Natural killer cell treated with Interleukin-12 subunit alpha and Interleukin-12 subunit beta and Interleukin-15 and Interleukin-18, amount 100 ng/mL, for 72 hours (primary cell): ENCODE measurements at regions not wholly inside any gene's neighbourhood (a gene's known extent, or its start where the extent isn't known, plus 50 kb on each side); places are given as distances from the start of the nearest gene placed in this dataset.

ENCODE experiments used
- ATAC-seq, 2 donors: fragments of 150-1000 bp; cut with Tn5 transposase in 1 of 2; sonication (Bioruptor Pico), chemical (Tn5 transposase) in 1 of 2; 2 replicates each; pipeline ENCODE4 v1.10.0; 2021
- DNase-seq: peaks from one replicate; pipeline ENCODE4 v3.0.0; 2022; ENCODE audit warnings: low spot score
- H3K27ac Mint-ChIP-seq, 2 donors: 1 replicate in 1 of 2; 2 replicates in 1 of 2; pipeline ENCODE4 v1.8.0; 2022; ENCODE audit warnings: mixed read lengths in 2 of 2, mild to moderate bottlenecking in 1 of 2, moderate library complexity in 1 of 2
- H3K27me3 Mint-ChIP-seq, 2 donors: 1 replicate in 1 of 2; 2 replicates in 1 of 2; pipeline ENCODE4 v1.8.0; 2022; ENCODE audit warnings: mixed read lengths in 2 of 2
- H3K36me3 Mint-ChIP-seq: one replicate; pipeline ENCODE4 v1.8.0; 2022; ENCODE audit warnings: mixed read lengths
- H3K4me1 Mint-ChIP-seq, 2 donors: 1 replicate in 1 of 2; 2 replicates in 1 of 2; pipeline ENCODE4 v1.8.0; 2022; ENCODE audit warnings: low read depth in 2 of 2, mixed read lengths in 2 of 2, mild to moderate bottlenecking in 1 of 2
- H3K4me3 Mint-ChIP-seq: one replicate; pipeline ENCODE4 v1.8.0; 2022; ENCODE audit warnings: mixed read lengths
- H3K9me3 Mint-ChIP-seq: 2 replicates; pipeline ENCODE4 v1.8.0; 2022; ENCODE audit warnings: mixed read lengths

DNA sequence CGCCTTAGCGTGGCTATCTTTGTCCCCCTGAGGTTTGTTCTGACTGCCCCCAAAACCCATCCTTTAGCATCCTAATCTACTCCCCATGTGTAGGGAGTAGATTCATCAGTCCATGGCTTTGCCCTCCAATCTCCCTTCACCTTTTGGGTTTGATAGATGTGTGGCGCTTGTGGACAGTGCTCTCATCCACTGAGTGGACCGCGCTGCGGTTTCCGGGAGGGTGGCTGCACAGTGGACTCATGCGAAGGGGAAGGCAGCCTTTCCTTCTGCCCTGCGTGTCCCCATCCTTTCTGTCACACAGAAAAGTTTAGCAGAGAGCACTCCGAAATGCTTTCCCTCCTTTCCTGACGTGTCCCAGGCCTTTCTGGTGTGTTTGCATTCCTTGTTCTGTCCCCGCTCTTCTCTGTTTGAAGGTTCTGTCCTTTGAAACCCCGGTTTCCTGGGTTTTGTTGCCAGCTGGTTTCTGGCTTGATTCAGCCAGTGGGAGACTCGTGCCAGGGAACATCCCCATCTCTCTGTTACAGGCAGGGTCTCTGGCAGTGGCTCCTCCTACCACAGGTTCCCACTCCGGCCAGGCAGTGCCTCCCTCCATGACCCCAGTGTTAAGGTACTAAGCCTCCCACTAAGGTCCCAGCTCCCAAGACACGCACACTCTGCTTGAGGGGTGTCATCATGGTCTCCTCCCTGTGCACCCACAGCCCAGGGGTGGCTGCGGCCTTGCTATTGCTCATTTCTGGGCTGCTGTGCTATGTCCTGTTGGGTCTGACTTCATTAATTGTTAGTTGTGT is 547.7 kb upstream of the DPP6 start:
- Mint-ChIP-seq H3K9me3 (peaks cover 17% of the 10 kb centered on the region), H3K27me3 (no peaks in the 10 kb centered on the region)

DNA sequence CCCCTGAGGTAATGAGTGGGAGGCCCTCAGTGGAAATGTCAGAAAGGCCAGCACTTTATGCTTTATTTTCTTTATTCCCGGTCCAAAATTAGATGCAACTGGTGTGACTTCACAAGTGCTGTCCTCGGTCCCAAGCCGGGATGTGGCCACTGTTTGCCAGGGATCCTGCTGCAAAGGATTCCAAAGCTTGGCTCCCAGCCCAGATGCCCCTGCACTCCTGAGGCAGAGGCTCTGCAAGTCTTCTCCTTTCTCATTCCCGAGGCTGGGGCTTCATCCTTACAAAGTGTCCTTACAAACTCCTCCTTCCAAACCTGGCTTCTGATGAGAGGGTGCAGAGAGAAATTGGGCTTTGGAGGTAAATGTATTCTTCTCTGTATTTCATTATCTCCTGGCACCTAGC is 544.3 kb upstream of the DPP6 start:
- ATAC-seq (no peak), DNase-seq (no peak)
- Mint-ChIP-seq H3K9me3 (peaks cover 17% of the 10 kb centered on the region), H3K4me3 (no peak overlapping the region), H3K4me1 (no peaks in the 10 kb centered on the region), H3K27me3 (no peaks in the 10 kb centered on the region), H3K27ac (no peak overlapping the region), H3K36me3 (no peaks in the 10 kb centered on the region)

More for the DNA sequence above, 547.7 kb upstream of the DPP6 start:
- Mint-ChIP-seq H3K4me3 (no peak overlapping the region), H3K27ac (no peak overlapping the region), H3K36me3 (no peaks in the 10 kb centered on the region), H3K4me1 (no peaks in the 10 kb centered on the region)
- no peak for DNase-seq
- ATAC-seq = no peak

- Mint-ChIP-seq H3K4me1 (no peaks in the 10 kb centered on the region), H3K9me3 (peaks cover 17% of the 10 kb centered on the region), H3K27ac (no peak overlapping the region), H3K27me3 (no peaks in the 10 kb centered on the region), H3K4me3 (no peak overlapping the region), H3K36me3 (no peaks in the 10 kb centered on the region)
- DNase-seq (no peak), ATAC-seq (no peak)
Measured at GRCh38 chr7:153509768-153510167, 542.4 kb upstream of the DPP6 start.

- H3K4me1 Mint-ChIP-seq = no peaks in the 10 kb centered on the region
- DNase-seq = no peak
- no peak for ATAC-seq
- H3K9me3 Mint-ChIP-seq = peaks cover 19% of the 10 kb centered on the region
- no peaks in the 10 kb centered on the region for H3K36me3 Mint-ChIP-seq
- no peaks in the 10 kb centered on the region for H3K27me3 Mint-ChIP-seq
- no peak overlapping the region for H3K27ac Mint-ChIP-seq
- H3K4me3 Mint-ChIP-seq = no peak overlapping the region
Measured at GRCh38 chr7:153510674-153511073, 541.5 kb upstream of the DPP6 start.

DNA sequence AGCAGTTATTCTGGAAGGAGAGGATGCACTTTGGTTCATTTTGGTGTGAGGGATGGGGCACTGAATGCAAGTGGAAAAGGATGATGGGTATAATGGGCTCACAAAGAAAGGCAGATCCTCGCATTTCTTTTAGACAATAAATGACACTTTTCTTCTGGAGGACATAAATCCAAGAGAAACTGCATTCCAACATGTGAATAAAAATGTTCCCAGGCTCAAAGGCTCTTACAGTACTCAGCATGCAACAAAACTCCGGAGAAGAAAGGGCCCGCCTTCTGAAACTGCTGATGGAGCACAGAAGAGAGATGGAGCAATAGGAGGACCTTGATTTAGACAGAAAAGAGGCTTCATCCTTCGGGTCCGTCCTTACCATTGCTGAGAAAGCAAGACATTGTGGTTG is 538.2 kb upstream of the DPP6 start:
- DNase-seq (no peak), ATAC-seq (no peak)
- H3K4me1 Mint-ChIP-seq = no peaks in the 10 kb centered on the region
- no peaks in the 10 kb centered on the region for H3K36me3 Mint-ChIP-seq
- H3K27me3 Mint-ChIP-seq = no peaks in the 10 kb centered on the region
- no peak overlapping the region for H3K27ac Mint-ChIP-seq
- no peak overlapping the region for H3K4me3 Mint-ChIP-seq
- peaks cover 23% of the 10 kb centered on the region for H3K9me3 Mint-ChIP-seq

GRCh38 chr7:153515359-153515758 is 536.8 kb upstream of the DPP6 start:
- no peaks in the 10 kb centered on the region for H3K27me3 Mint-ChIP-seq
- no peaks in the 10 kb centered on the region for H3K4me1 Mint-ChIP-seq
- H3K36me3 Mint-ChIP-seq = no peaks in the 10 kb centered on the region
- H3K9me3 Mint-ChIP-seq = peaks cover 24% of the 10 kb centered on the region
- no peak overlapping the region for H3K4me3 Mint-ChIP-seq
- DNase-seq (no peak), ATAC-seq (no peak)
- no peak overlapping the region for H3K27ac Mint-ChIP-seq

DNA sequence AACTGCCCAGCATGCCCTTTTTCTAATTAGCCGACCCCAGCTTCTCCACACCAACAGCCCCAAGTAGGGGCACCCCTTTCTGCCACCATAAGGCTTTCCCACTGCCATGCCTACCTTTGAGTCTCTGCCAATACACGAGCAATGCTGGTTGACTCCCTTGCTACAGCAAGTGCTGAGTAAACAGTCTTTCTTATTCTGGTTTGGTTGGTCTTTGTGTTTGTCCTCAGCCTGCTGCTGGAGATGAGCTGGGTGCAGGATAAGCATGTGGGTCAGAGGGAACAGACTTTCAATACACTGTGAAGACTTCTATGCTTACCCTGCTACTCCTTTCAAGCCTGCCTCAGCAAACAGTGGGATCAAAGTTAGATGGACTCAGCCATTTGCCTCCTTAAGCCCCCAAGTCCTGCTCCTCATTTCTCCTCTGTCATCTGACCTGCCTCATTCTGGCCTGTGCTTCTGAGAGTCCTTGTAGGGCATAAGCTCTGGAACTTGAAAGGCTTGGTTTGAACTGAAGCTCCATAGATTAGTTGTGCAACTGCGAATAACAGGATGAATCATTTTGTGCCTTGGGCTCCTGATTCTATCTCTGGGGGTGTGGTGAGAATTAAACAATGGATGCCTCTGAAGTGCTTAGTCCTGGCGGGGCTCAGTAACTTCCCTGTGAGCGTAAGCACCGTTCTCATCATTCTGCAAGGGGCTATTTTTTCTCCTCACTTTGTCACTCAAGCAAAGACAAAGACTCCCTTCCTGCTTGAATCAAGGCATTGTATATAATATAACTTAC is 533.8 kb upstream of the DPP6 start:
- peaks cover 23% of the 10 kb centered on the region for H3K9me3 Mint-ChIP-seq
- ATAC-seq (no peak), DNase-seq (no peak)
- no peaks in the 10 kb centered on the region for H3K27me3 Mint-ChIP-seq
- no peak overlapping the region for H3K27ac Mint-ChIP-seq
- no peak overlapping the region for H3K4me3 Mint-ChIP-seq
- no peaks in the 10 kb centered on the region for H3K36me3 Mint-ChIP-seq
- H3K4me1 Mint-ChIP-seq = no peaks in the 10 kb centered on the region

GRCh38 chr7:153521370-153521769 is 530.8 kb upstream of the DPP6 start:
- Mint-ChIP-seq H3K36me3 (no peaks in the 10 kb centered on the region), H3K4me3 (no peak overlapping the region), H3K27ac (no peak overlapping the region), H3K9me3 (peaks cover 20% of the 10 kb centered on the region), H3K27me3 (no peaks in the 10 kb centered on the region), H3K4me1 (no peaks in the 10 kb centered on the region)
- ATAC-seq (no peak), DNase-seq (no peak)

- ATAC-seq (no peak), DNase-seq (no peak)
- peaks cover 20% of the 10 kb centered on the region for H3K9me3 Mint-ChIP-seq
- H3K27ac Mint-ChIP-seq = no peak overlapping the region
- H3K4me3 Mint-ChIP-seq = no peak overlapping the region
- no peaks in the 10 kb centered on the region for H3K36me3 Mint-ChIP-seq
- no peaks in the 10 kb centered on the region for H3K4me1 Mint-ChIP-seq
- no peaks in the 10 kb centered on the region for H3K27me3 Mint-ChIP-seq
Measured at GRCh38 chr7:153522261-153522660, 529.9 kb upstream of the DPP6 start.

DNA sequence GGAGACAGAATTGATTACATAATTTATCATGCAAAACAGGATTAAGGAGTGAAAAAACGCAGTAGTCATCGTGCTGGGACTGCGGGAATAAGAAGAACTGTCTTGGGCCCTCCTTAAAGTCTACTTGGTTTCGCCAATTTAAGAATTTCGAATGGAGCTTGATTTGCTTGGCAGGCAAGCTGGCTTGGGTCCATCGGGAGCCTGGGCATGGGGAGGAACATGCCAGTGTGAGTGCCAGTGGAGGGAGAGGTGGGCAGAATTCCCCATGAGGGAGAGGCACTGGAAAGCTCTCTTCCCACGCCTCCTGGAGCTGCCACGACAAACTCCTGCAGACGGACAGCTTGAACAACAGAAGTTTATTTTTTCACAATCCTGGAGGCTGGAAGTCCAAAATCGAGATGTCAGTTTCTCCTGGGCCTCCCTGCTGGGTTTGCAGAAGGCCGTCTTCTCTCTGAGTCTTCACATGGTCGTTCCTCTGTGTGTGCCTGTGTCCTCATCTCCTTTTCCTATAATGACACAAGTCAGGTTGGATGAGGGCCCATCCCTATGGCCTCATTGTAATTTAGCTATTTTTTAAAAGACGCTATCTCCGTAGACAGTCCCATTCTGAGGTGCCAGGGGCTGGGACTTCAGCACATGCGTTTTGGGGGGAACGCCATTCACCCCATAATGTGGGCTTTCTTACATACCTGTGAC is 528.7 kb upstream of the DPP6 start:
- no peak for ATAC-seq
- no peaks in the 10 kb centered on the region for H3K36me3 Mint-ChIP-seq
- no peaks in the 10 kb centered on the region for H3K27me3 Mint-ChIP-seq
- H3K27ac Mint-ChIP-seq = no peak overlapping the region
- peaks cover 20% of the 10 kb centered on the region for H3K9me3 Mint-ChIP-seq
- no peak overlapping the region for H3K4me3 Mint-ChIP-seq
- DNase-seq = no peak
- H3K4me1 Mint-ChIP-seq = no peaks in the 10 kb centered on the region

GRCh38 chr7:153524070-153524601 is 528.1 kb upstream of the DPP6 start:
- Mint-ChIP-seq H3K36me3 (no peaks in the 10 kb centered on the region), H3K4me3 (no peak overlapping the region), H3K4me1 (no peaks in the 10 kb centered on the region), H3K9me3 (peaks cover 18% of the 10 kb centered on the region), H3K27ac (no peak overlapping the region), H3K27me3 (no peaks in the 10 kb centered on the region)
- no peak for ATAC-seq
- no peak for DNase-seq

GRCh38 chr7:153529100-153529499 is 523.1 kb upstream of the DPP6 start:
- H3K4me1 Mint-ChIP-seq = no peaks in the 10 kb centered on the region
- DNase-seq (no peak), ATAC-seq (no peak)
- H3K4me3 Mint-ChIP-seq = no peak overlapping the region
- no peaks in the 10 kb centered on the region for H3K27me3 Mint-ChIP-seq
- no peak overlapping the region for H3K27ac Mint-ChIP-seq
- peaks cover 6% of the 10 kb centered on the region for H3K36me3 Mint-ChIP-seq
- peaks cover 19% of the 10 kb centered on the region for H3K9me3 Mint-ChIP-seq

DNA sequence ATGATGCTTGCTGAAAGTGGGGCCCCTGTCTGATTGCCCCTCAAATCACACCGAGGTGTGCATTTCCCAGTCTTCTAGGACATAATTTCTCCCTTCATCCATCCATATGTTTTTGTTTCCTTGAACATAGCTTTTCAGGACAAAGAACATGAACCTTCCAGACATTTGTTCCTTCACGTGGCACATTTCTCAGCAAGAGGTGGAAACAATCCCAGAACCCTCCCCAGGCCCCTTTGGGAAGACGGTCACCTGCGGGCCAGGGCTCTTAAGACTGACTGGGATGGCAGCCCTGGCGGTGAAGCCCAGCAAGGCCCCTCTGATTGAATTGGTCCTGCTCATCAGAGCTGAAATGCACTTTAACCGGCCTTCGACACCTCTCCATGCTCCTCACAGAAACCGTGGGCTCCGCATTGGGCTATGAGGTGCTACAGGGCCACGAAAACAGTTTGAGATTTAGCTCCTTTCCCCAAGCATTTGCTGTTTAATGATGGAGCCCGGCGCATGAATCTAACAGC is 522.5 kb upstream of the DPP6 start:
- H3K4me3 Mint-ChIP-seq = no peak overlapping the region
- H3K27me3 Mint-ChIP-seq = no peaks in the 10 kb centered on the region
- no peak overlapping the region for H3K27ac Mint-ChIP-seq
- ATAC-seq (no peak), DNase-seq (no peak)
- no peaks in the 10 kb centered on the region for H3K4me1 Mint-ChIP-seq
- H3K36me3 Mint-ChIP-seq = peaks cover 6% of the 10 kb centered on the region
- peaks cover 22% of the 10 kb centered on the region for H3K9me3 Mint-ChIP-seq

DNA sequence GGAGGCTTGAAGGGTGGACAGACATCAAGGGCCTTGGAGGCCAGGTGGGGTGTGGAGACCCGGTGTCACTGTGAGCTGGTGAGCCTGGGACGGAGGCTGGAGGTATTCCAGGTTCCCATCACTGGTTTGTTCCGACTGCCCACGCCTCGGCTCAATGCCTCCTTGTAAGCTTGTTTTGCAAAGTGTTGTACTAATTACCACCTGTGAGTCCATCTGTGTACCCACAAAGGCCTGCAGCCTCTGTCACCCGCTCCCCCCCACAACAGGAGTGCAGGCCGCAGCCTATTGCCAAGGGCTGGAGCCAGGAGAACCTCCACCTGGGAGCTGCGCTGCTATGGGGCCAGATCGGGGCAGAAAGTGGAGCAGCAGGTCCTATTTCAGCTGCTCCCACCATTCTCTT is 521.8 kb upstream of the DPP6 start:
- DNase-seq = no peak
- peaks cover 6% of the 10 kb centered on the region for H3K36me3 Mint-ChIP-seq
- peaks cover 24% of the 10 kb centered on the region for H3K9me3 Mint-ChIP-seq
- no peak overlapping the region for H3K4me3 Mint-ChIP-seq
- no peak overlapping the region for H3K27ac Mint-ChIP-seq
- ATAC-seq = no peak
- no peaks in the 10 kb centered on the region for H3K4me1 Mint-ChIP-seq
- H3K27me3 Mint-ChIP-seq = no peaks in the 10 kb centered on the region
